Thymus (tissue), 11 donors: ENCODE measurements at regions not wholly inside any gene's neighbourhood (a gene's known extent, or its start where the extent isn't known, plus 50 kb on each side); places are given as distances from the start of the nearest gene placed in this dataset.
"Not testable (repeated sequence)": the region's sequence is repeated elsewhere in the genome, so short reads cannot be mapped to it uniquely, and the experiment has no call there.

Experiments used
- DNase-seq, 9 donors: peaks; one replicate each; pipeline ENCODE4 v3.0.0-alpha.2; 2013; ENCODE audit warnings: low spot score in 9 of 9, low read depth in 6 of 9, missing footprints in 1 of 9
- H3K27ac ChIP-seq, 2 donors: one replicate each; pipeline ENCODE4 v1.5.1; 2013; ENCODE audit warnings: control low read depth in 1 of 2, low read depth in 1 of 2, low read length in 1 of 2, mild to moderate bottlenecking in 1 of 2, moderate library complexity in 1 of 2
- H3K27me3 ChIP-seq, 2 donors: one replicate each; pipeline ENCODE4 v1.5.1; 2013; ENCODE audit warnings: low read length in 1 of 2; ENCODE audit not compliant: control insufficient read depth in 2 of 2, insufficient read depth in 1 of 2
- H3K36me3 ChIP-seq, 2 donors: one replicate each; pipeline ENCODE4 v1.5.1; 2013; ENCODE audit warnings: low read length in 1 of 2, mild to moderate bottlenecking in 1 of 2, moderate library complexity in 1 of 2; ENCODE audit not compliant: control insufficient read depth in 2 of 2, insufficient read depth in 2 of 2
- H3K4me1 ChIP-seq, 2 donors: one replicate each; pipeline ENCODE4 v1.5.1; 2013; ENCODE audit warnings: low read length in 2 of 2; ENCODE audit not compliant: control insufficient read depth in 2 of 2, insufficient read depth in 2 of 2
- H3K4me3 ChIP-seq, 2 donors: one replicate each; pipeline ENCODE4 v1.5.1; 2013; ENCODE audit warnings: low read length in 2 of 2, control low read depth in 1 of 2, mild to moderate bottlenecking in 1 of 2
- H3K9me3 ChIP-seq, 2 donors: one replicate each; pipeline ENCODE4 v1.5.1; 2013; ENCODE audit warnings: low read length in 1 of 2, mild to moderate bottlenecking in 1 of 2; ENCODE audit not compliant: control insufficient read depth in 2 of 2, insufficient read depth in 1 of 2
- WGBS: extraction: QIAGEN DNeasy Blood & Tissue Kit; methylation state at CpG from one replicate; pipeline ENCODE4 v1.1.7; 2013; 5-methylcytosine and 5-hydroxymethylcytosine counted together
- donor health status: healthy.

DNA sequence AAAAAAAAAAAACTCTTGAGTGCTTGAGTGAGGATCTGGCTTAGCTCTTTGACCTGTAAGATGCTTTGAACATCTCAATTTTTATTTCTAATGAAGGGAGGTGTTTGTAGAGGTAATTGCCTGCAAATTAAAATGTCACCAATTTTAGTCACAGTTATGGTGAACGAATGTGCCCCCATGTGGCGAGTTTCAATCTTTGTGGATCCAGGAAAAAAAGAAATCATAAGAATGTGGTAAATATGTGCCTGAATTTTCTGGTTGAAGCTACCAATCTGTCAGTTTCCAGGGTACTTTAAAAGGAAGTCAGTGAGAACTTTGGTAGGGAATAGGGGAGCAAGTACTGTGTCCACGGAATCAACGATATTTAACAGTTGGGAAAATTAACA is 1772.4 kb upstream of the CDH9 start:
- H3K9me3 ChIP-seq = peaks cover 2 to 24% of the 10 kb centered on the region in 2 donors
- 94% methylated on average over 4 of the region's 4 CpGs for WGBS
- no peak overlapping the region for H3K4me3 ChIP-seq
- H3K27me3 ChIP-seq = no peaks in the 10 kb centered on the region
- no peak overlapping the region for H3K27ac ChIP-seq
- DNase-seq = no peak
- no peaks in the 10 kb centered on the region for H3K36me3 ChIP-seq
- no peaks in the 10 kb centered on the region for H3K4me1 ChIP-seq

DNA sequence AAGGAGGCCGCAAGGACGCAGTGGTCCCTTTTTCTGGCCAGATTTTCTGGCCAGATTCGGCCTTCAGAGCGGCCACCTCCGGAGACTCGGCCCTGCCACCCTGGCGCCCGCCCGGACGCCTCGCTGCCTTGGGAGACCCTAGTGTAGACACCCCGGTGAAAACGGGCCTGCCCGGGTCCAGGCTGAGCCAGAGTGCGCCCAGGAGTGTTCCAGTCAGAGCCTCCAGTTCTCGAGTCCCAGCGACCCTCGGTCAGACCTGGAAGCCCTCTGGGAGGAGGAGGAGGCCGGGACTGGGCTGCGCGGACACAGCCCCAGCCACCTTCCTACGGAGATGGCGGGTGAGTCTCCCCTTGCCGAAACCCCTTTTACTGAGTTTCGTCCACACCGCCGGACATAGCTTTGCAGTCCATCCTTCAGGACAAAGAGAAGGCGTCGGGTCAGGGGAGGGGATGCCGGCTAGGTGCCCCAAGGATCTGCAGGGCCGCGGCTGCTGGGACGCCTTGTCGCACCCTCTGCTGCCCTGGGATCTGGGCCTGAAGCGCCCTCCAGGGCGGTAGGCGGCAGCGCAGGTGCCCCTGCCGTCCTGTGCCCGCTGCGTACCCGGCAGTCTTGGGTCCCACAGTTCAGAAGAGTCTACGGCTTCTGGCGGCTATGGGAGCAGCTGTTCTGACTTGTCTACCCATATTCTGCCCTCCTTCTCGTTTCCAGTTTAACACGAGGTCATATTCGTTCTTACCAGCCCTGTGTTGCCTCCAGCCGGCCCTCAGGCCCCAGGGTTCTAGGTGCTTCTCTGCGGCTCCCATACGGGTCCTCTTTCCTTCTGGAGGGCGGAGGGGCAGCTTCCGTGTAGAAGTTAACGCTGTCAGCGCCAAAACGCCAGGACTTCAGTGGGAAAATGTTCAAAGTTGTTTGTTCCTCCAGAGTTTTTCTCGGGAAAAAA is 1771.7 kb upstream of the CDH9 start:
- no peak for DNase-seq
- Histone ChIP-seq H3K4me3 (no peak overlapping the region), H3K27me3 (no peaks in the 10 kb centered on the region), H3K9me3 (peaks cover 2 to 24% of the 10 kb centered on the region in 2 donors), H3K4me1 (no peaks in the 10 kb centered on the region), H3K36me3 (no peaks in the 10 kb centered on the region), H3K27ac (no peak overlapping the region)
- 95% methylated on average over 56 of the region's 56 CpGs for WGBS

DNA sequence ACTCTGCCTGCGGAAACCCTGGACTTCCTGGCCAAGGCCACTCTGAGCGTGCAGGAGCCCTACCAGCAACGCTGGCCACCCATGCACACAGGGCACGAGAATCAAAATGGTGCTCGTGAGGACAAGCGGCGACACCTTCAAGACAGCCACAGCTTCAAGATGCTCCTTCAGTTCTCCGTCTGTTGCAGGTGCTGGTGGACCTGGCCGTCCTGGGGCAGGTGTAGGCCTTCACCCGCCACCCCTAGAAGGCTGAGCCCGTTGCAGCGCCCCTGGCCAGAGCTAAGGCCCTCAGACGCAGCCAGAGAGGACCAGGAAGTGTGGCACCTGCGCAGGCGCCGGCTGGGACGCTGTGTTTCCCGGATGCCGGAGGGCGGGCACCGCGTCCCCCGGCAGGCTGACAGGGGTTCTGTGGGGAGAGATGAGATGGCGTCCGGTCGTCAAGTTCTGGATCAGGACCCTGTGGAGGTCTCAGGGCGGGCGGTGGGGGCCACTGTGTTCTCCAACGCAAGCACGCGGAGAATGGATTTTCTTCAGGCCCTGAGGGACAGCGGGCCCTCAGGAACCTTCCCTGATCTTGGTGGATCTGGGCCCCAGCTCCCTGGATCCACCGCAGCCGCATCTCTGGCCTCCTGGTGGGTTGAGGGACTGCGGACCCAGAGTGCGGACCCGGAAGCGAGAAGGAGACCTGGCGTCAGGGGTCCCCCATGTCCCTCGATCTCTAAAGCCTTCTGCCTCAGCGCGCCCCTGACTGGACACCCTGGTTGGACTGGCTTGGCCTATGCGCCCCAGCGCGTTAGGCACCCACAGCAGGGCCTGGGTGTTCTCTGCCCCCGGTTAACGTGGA is 1770.8 kb upstream of the CDH9 start:
- DNase-seq = no peak
- H3K4me1 ChIP-seq = no peaks in the 10 kb centered on the region
- H3K27me3 ChIP-seq = no peaks in the 10 kb centered on the region
- H3K27ac ChIP-seq = no peak overlapping the region
- no peaks in the 10 kb centered on the region for H3K36me3 ChIP-seq
- H3K4me3 ChIP-seq = no peak overlapping the region
- peaks cover 2 to 24% of the 10 kb centered on the region in 2 donors for H3K9me3 ChIP-seq
- WGBS = 97% methylated on average over 47 of the region's 47 CpGs

DNA sequence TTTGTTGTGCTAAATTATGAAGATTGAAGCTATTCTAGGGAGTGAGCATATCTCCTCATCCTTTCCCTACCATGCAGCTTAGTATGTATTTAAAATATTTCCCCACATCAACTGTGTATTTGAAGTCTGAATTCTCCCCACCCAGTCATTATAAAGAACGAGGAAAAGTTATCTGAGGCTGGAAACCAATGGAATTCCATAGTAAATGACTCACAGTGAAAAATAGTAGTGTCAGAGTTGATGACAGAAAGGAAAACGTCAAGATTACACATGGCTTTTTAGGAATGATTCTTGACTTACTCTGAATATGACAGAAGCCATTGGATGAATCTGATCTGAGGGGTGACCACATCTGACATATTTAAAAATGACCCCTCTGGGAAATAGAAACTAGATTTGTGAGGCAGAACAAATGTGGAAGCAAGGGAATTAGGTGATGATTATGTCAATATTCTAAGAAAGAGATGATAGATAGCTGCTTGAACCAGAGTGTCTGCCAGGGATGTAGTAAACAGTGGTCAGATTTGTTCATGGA is 1768.9 kb upstream of the CDH9 start:
- Histone ChIP-seq H3K9me3 (peaks cover 2 to 20% of the 10 kb centered on the region in 2 donors), H3K4me3 (no peak overlapping the region), H3K27ac (no peak overlapping the region), H3K27me3 (no peaks in the 10 kb centered on the region), H3K4me1 (no peaks in the 10 kb centered on the region), H3K36me3 (no peaks in the 10 kb centered on the region)
- DNase-seq = no peak
- WGBS = 76% methylated on average over 2 of the region's 2 CpGs

DNA sequence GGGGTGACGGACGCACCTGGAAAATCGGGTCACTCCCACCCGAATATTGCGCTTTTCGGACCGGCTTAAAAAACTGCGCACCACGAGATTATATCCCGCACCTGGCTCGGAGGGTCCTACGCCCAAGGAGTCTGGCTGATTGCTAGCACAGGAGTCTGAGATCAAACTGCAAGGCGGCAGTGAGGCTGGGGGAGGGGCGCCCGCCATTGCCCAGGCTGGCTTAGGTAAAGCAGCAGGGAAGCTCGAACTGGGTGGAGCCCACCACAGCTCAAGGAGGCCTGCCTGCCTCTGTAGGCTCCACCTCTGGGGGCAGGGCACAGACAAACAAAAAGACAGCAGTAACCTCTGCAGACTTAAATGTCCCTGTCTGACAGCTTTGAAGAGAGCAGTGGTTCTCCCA is 1760.6 kb upstream of the CDH9 start:
- DNase-seq, H3K9me3 ChIP-seq, H3K4me1 ChIP-seq, H3K36me3 ChIP-seq, H3K27me3 ChIP-seq, H3K4me3 ChIP-seq, H3K27ac ChIP-seq: not testable (repeated sequence)
- WGBS = 96% methylated on average over 16 of the region's 16 CpGs

DNA sequence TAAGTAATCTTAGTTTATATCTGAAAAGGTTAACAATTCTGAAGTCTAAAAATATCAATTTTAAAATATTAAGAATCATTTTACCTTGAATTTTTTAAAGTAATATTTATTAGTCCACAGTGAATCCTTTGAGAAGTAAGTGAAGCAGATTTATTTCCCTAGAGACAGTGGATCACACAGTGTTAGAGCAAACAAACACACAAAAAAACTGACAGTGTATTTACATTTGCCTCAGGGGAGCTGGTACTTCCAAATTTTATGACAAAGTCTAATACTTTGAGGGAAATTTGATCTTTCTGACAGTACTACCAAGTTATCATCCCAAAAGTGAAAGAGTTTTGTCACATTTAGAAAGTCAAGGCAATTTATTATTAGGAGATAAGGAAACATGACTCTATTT is 1750.6 kb upstream of the CDH9 start:
- no peak for DNase-seq
- no peaks in the 10 kb centered on the region for H3K36me3 ChIP-seq
- no peak overlapping the region for H3K4me3 ChIP-seq
- no peak overlapping the region for H3K27ac ChIP-seq
- no peaks in the 10 kb centered on the region for H3K9me3 ChIP-seq
- no peaks in the 10 kb centered on the region for H3K4me1 ChIP-seq
- no peaks in the 10 kb centered on the region for H3K27me3 ChIP-seq

DNA sequence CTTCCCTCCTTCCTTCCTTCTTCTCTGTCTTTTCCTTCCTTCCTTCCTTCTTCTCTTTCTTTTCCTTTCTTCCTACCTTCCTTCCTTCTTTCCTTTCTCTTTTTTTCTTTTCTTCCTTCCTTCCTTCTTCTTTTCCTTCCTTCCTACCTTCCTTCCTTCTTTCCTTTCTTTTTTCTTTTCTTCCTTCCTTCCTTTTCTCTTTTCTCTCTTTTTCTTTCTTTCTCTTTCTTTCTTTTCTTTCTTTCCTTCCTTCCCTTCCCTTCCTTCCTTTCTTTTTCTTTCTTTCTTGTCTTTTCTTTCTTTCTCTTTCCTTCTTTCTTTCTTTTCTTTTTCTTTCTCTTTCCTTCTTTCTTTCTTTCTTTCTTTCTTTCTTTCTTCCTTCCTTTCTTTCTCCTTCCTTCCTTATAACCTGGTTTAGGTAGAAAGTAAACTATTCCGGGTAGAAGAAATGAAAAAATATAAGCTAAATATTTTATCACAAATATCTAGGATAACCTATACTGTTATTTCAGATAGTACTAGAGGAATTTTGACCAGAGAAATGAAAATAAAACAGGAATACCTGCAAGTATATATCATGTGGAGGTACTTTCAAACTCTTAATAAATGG is 1741.8 kb upstream of the CDH9 start:
- Histone ChIP-seq H3K9me3 (no peaks in the 10 kb centered on the region), H3K27ac (no peak overlapping the region), H3K27me3 (no peaks in the 10 kb centered on the region), H3K4me3 (no peak overlapping the region), H3K4me1 (no peaks in the 10 kb centered on the region), H3K36me3 (no peaks in the 10 kb centered on the region)
- 96% methylated on average over 1 of the region's 1 CpG for WGBS
- no peak for DNase-seq

DNA sequence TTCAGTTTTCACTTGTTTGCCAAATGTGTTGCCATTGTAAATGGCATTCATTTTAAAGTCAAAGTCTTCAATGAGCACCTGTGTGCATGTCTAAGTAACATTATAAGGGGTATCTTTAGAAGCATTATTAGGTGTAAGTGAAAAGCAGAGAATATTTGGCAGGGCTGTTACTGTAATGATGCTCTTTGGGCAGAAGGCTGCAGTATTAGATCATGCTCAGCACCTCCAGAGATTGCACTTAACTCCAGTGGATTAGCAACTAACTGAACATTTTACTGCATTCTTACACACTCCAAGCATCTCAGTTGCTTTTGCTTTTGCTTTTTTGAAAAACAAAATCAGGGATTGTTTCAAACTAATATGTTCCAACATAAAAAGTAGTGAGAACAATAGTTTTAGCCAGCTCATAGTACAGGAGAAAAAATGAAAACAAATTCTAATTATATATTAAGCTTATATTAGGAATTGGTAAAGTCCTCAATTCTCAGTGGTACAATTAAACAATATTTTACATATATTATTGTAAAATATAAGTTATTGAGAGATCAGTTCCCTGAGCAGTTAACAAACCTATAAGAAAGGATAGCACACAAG is 1740.9 kb upstream of the CDH9 start:
- Histone ChIP-seq H3K4me3 (no peak overlapping the region), H3K9me3 (no peaks in the 10 kb centered on the region)

More for the DNA sequence above, 1740.9 kb upstream of the CDH9 start:
- no peaks in the 10 kb centered on the region for H3K36me3 ChIP-seq
- no peak overlapping the region for H3K27ac ChIP-seq
- H3K27me3 ChIP-seq = no peaks in the 10 kb centered on the region
- no peak for DNase-seq
- no peaks in the 10 kb centered on the region for H3K4me1 ChIP-seq
